HG02970 (cell line): ENCODE measurements at regions not wholly inside any gene's neighbourhood (a gene's known extent, or its start where the extent isn't known, plus 50 kb on each side); places are given as distances from the start of the nearest gene placed in this dataset.

Source experiments
- ATAC-seq: cut with Tn5 transposase; IDR thresholded peaks from one replicate; pipeline ENCODE4 v1.9.1; 2021; ENCODE audit warnings: mild to moderate bottlenecking, moderate library complexity, moderate number of reproducible peaks; ENCODE audit not compliant: unreplicated experiment, low FRiP score

GRCh38 chr9:16960084-16960483, 89.6 kb upstream of the BNC2 start:
- ATAC-seq = no peak

DNA sequence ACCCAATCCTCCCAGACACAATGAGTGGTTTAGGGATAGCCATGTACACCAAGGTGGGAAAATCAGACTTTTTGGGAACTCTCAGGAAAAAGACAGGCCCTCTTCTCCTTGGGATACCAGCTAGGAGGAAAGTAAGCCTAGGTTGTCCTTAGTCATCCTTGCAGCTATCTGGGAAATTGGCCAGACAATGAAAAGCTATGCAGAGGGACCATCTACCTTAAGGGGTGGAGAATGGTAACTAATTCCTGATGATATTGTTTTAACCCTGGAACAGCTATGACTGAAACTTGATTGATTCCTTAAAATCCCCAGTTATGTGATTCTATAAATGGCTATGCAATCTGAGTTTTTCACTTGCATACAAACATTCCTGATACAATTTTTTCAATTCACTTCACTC, 88.9 kb upstream of the BNC2 start:
- no peak for ATAC-seq

DNA sequence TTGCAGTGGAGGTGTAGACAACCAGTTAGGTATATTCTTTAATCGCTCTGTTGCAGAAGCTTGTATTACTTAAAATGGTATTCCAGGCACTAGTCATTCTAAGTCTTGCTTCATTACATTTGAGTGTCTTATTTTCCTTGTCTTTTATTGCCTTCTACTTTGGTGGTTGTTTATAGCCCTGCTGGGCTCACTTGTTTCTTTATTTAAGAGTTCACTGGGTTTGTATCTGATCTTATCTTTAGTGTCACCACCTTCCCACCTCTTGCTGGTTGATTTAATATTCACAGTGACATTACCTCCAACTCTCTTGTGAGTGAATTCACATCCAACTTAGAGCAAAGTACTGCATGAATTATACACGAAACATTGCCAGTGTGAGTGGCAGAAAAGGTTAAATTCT, 83.6 kb upstream of the BNC2 start:
- no peak for ATAC-seq

DNA sequence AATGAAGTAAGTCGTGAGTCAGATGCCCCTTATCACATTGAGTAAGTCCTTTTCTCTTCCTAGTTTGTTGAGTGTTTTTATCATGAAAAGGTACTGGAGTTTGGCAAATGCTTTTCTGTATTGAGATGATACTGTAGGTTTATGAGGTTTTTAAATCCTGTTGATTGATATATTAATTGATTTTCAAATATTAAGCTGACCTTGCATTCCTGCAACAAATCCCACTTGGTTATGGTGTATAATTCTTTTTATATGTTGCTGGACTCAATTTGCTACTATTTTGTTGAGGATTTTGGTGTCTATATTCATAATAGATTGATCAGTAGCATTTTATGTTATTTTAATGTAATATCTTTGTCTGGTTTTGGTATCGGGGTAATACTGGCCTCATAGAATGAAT, 81.0 kb upstream of the BNC2 start:
- no peak for ATAC-seq

DNA sequence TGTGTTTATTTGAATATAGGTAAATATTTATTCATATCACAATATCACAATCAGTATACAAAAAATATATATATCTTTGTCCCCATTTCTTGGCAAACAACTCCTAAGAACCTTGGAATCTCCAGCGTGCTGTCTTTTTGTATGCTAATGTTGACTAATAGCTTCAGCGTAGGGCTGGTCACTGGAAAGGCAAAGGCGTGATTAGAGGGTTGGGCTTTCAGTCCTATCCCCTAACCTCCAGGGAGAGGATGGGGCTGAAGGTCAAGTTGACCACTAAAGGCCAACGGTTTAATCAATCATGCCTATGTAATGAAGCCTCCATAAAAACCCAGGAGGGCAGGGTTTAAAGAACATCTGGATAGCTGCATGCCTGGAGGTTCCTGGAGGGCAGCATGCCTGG, 79.6 kb upstream of the BNC2 start:
- no peak for ATAC-seq

GRCh38 chr9:16930578-16930977, 60.1 kb upstream of the BNC2 start:
- ATAC-seq = no peak

DNA sequence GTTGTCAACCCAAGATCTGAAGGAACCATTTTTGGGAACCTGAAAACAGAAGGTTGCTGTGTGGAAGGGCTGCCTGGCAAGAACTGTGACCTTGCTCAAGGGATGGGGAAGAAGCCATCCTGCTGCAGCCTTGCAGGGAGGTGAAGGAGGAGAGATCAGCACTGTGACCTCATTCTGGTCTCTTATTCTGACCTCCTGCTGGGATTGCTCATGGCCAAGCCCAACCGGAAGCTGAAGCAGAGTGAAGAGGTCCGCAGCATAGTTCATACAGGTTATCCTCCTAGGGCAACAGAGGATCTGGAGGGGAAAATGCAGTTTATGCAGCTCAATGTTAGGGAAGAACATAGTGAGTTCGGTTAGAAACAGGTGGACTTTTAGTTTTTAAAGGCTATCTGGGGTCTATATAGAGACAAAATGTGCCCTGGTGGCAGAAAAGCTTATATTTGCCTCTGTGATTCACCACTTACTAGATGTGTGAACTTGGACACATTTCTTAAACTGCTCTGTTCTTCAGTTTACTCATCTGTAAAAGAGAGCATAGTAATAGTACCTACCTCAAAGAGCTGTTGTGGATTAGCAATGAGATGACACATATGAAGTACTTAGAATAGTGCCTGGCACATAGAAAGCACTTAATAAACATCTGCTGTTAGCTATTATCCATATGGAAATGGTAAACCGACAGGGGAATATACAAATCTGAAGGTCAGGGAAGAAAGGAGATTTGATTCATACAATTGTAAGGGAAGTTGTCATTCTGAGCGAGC, 57.9 kb upstream of the BNC2 start:
- no peak for ATAC-seq

GRCh38 chr9:16925426-16925825, 55.0 kb upstream of the BNC2 start:
- ATAC-seq = no peak

DNA sequence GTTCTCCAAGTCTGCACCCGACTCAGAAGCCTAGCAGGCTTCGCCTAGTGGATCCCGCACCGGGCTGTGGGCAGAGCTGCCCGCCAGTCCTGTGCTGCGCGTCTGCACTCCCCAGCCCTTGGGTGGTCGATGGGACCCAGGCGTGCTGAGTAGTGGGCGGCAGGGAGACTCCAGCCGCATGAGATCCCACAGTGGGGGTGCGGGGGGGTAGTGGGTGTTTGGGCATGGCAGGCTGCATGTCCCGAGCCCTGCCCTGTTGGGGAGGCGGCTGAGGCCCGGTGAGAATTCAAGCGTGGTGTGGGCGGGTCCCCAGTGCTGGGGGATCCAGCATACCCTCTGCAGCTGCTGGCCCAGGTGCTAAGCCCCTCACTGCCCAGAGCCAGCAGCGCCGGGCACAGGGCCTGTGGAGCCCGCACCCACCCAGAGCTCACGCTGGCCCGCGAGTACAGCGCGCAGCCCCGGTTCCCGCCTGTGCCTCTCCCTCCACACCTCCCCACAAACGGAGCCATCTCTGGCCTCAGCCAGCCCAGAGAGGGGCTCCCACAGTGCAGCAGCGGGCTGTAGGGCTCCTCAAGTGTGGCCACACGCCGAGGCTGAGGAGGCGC, 53.9 kb upstream of the BNC2 start:
- no peak for ATAC-seq

- ATAC-seq = no peak
Observed at GRCh38 chr9:16921855-16922254, 51.4 kb upstream of the BNC2 start.
